ENCODE measurements at regions not wholly inside any gene's neighbourhood (a gene's known extent, or its start where the extent isn't known, plus 50 kb on each side); places are given as distances from the start of the nearest gene placed in this dataset.

DNA sequence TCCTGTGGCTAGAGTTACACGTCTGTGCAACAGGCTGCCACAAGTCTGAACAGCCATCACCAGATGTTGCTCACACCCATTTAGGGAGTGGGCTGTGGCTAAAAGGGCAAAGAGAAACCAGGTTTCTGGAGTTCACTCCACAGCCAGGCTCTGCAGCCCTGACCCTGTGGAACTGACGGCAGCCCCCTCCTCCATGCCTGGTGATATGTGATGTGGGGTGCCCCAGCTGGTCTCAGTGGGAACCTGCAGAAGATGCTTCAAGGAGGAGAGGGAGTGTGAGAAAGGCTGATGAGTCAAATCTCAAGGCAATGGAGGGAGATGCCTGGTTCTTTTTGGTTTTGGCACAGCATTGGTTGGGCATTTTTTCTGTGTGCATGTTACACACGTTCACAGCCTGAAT is 130.6 kb downstream of the TPRA1 start:
- no peak for TF ChIP-seq CTCF (IDR thresholded peaks at IDR 0.05)
- TF ChIP-seq POLR2A (IDR thresholded peaks at IDR 0.05), result no peak
